ENCODE measurements at regions not wholly inside any gene's neighbourhood (a gene's known extent, or its start where the extent isn't known, plus 50 kb on each side); places are given as distances from the start of the nearest gene placed in this dataset.

- peak; percentile 60 for DNase-seq
Observed at GRCh38 chr6:53216301-53216700, 67.7 kb upstream of the GCM1 start.

- peak; percentile 14 for DNase-seq
Observed at GRCh38 chr6:53214172-53214571, 65.5 kb upstream of the GCM1 start.

GRCh38 chr6:53210811-53211210, 62.2 kb upstream of the GCM1 start:
- no peak for DNase-seq

- DNase-seq: no peak
Observed at GRCh38 chr6:53209681-53210080, 61.0 kb upstream of the GCM1 start.

GRCh38 chr6:53205778-53206177, 57.1 kb upstream of the GCM1 start:
- no peak for DNase-seq

GRCh38 chr6:53203483-53203882, 54.8 kb upstream of the GCM1 start:
- DNase-seq: no peak

- no peak for DNase-seq
Observed at GRCh38 chr6:53202052-53202451, 53.4 kb upstream of the GCM1 start.

- no peak for DNase-seq
Observed at GRCh38 chr6:53201270-53201669, 52.6 kb upstream of the GCM1 start.

GRCh38 chr6:53199765-53200164, 51.1 kb upstream of the GCM1 start:
- no peak for DNase-seq

GRCh38 chr6:53199156-53199555, 50.5 kb upstream of the GCM1 start:
- DNase-seq: no peak
